ENCODE measurements at regions not wholly inside any gene's neighbourhood (a gene's known extent, or its start where the extent isn't known, plus 50 kb on each side); places are given as distances from the start of the nearest gene placed in this dataset.

DNA sequence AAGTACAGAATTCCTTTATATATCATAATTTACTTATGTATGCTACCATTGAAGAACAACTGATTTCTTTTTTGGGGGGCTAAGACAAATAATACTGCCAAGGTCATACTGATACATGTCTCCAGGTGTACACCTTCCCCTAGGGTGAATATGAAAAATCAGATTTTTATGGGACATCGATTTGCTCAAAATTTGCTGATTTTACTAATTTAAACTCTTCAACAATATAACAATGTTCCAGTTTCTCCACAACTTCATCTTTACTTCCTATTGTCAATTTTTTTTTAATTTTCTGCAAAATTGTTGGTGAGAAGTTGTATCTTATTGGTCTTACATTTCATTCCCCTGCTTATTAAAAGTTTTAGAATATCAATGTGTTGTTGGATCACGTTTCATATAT, 495.4 kb upstream of the MANEA start:
- Mint-ChIP-seq H3K4me1 (ENCODE audit: low read depth, unreplicated experiment) (no peaks in the 10 kb centered on the region), H3K27ac (ENCODE audit: unreplicated experiment) (no peak overlapping the region), H3K9me3 (ENCODE audit: unreplicated experiment) (no peaks in the 10 kb centered on the region), H3K27me3 (ENCODE audit: low read depth, unreplicated experiment) (no peaks in the 10 kb centered on the region), H3K4me3 (ENCODE audit: unreplicated experiment) (no peak overlapping the region), H3K36me3 (ENCODE audit: low read depth, unreplicated experiment) (no peaks in the 10 kb centered on the region)
- Histone ChIP-seq H3K4me3 (ENCODE audit: insufficient read depth, low read depth, low read length) (no peak overlapping the region), H3K4me2 (ENCODE audit: low read length) (no peak overlapping the region), H3K27ac (ENCODE audit: low read depth, low read length) (no peak overlapping the region), H3K36me3 (ENCODE audit: insufficient read depth, low read length) (no peaks in the 10 kb centered on the region), H3K9me3 (ENCODE audit: insufficient read depth, low read depth, low read length) (no peaks in the 10 kb centered on the region), H3K9ac (ENCODE audit: low read length) (no peak overlapping the region), H4K20me1 (ENCODE audit: insufficient read depth, low read length) (no peaks in the 10 kb centered on the region), H3K4me1 (ENCODE audit: insufficient read depth, low read length) (no peaks in the 10 kb centered on the region), H3K79me2 (ENCODE audit: insufficient read depth, low read length) (no peaks in the 10 kb centered on the region), H2AFZ (ENCODE audit: low read depth, low read length) (no peak overlapping the region), H3K27me3 (ENCODE audit: insufficient read depth, low read length) (no peaks in the 10 kb centered on the region)
- DNase-seq (ENCODE audit: low read depth) (no peak), FAIRE-seq (no peak)
- TF ChIP-seq EZH2 (IDR thresholded peaks at IDR 0.05; ENCODE audit: insufficient read depth, low read length) = no peak
- TF ChIP-seq, protein P1, sequence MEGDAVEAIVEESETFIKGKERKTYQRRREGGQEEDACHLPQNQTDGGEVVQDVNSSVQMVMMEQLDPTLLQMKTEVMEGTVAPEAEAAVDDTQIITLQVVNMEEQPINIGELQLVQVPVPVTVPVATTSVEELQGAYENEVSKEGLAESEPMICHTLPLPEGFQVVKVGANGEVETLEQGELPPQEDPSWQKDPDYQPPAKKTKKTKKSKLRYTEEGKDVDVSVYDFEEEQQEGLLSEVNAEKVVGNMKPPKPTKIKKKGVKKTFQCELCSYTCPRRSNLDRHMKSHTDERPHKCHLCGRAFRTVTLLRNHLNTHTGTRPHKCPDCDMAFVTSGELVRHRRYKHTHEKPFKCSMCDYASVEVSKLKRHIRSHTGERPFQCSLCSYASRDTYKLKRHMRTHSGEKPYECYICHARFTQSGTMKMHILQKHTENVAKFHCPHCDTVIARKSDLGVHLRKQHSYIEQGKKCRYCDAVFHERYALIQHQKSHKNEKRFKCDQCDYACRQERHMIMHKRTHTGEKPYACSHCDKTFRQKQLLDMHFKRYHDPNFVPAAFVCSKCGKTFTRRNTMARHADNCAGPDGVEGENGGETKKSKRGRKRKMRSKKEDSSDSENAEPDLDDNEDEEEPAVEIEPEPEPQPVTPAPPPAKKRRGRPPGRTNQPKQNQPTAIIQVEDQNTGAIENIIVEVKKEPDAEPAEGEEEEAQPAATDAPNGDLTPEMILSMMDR (IDR thresholded peaks at IDR 0.05; ENCODE audit: insufficient read depth, low read depth, low read length) = no peak

DNA sequence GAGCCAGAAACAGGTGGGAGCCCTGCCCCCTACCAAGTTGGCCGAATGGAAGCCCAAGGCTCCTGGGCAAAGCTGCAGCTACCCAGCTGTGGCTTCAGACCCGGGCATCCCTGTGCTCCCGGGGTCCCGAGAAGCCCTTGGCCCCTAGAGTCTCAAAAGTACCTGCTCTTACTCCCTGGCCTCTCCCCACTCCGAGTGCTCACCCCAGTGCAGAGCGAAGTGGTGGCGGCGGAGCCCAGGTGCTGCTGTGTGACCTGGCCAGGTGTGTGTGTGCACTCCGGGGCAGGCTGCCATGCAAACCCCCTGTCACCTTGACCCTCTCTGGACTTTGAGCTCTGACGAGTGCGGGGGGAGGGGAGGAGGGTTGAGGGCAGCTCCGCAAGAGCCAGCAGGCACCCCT, 493.8 kb upstream of the MANEA start:
- H3K4me2 ChIP-seq (ENCODE audit: low read length) = no peak overlapping the region
- no peaks in the 10 kb centered on the region for H3K79me2 ChIP-seq (ENCODE audit: insufficient read depth, low read length)
- H3K4me3 Mint-ChIP-seq (ENCODE audit: unreplicated experiment) = no peak overlapping the region
- H3K4me3 ChIP-seq (ENCODE audit: insufficient read depth, low read depth, low read length) = no peak overlapping the region
- no peak overlapping the region for H3K27ac ChIP-seq (ENCODE audit: low read depth, low read length)
- H3K9me3 ChIP-seq (ENCODE audit: insufficient read depth, low read depth, low read length) = no peaks in the 10 kb centered on the region
- TF ChIP-seq, protein P1 (IDR thresholded peaks at IDR 0.05; ENCODE audit: insufficient read depth, low read depth, low read length) = no peak
- no peak for TF ChIP-seq EZH2 (IDR thresholded peaks at IDR 0.05; ENCODE audit: insufficient read depth, low read length)
- no peak overlapping the region for H3K27ac Mint-ChIP-seq (ENCODE audit: unreplicated experiment)
- no peaks in the 10 kb centered on the region for H3K36me3 Mint-ChIP-seq (ENCODE audit: low read depth, unreplicated experiment)
- no peaks in the 10 kb centered on the region for H3K36me3 ChIP-seq (ENCODE audit: insufficient read depth, low read length)
- no peaks in the 10 kb centered on the region for H4K20me1 ChIP-seq (ENCODE audit: insufficient read depth, low read length)
- no peaks in the 10 kb centered on the region for H3K4me1 Mint-ChIP-seq (ENCODE audit: low read depth, unreplicated experiment)
- peaks cover 8% of the 10 kb centered on the region for H3K4me1 ChIP-seq (ENCODE audit: insufficient read depth, low read length)
- no peaks in the 10 kb centered on the region for H3K27me3 ChIP-seq (ENCODE audit: insufficient read depth, low read length)
- H3K9me3 Mint-ChIP-seq (ENCODE audit: unreplicated experiment) = no peaks in the 10 kb centered on the region
- no peak for DNase-seq (ENCODE audit: low read depth)
- no peak overlapping the region for H3K9ac ChIP-seq (ENCODE audit: low read length)
- no peak for FAIRE-seq
- H3K27me3 Mint-ChIP-seq (ENCODE audit: low read depth, unreplicated experiment) = no peaks in the 10 kb centered on the region
- no peak overlapping the region for H2AFZ ChIP-seq (ENCODE audit: low read depth, low read length)

DNA sequence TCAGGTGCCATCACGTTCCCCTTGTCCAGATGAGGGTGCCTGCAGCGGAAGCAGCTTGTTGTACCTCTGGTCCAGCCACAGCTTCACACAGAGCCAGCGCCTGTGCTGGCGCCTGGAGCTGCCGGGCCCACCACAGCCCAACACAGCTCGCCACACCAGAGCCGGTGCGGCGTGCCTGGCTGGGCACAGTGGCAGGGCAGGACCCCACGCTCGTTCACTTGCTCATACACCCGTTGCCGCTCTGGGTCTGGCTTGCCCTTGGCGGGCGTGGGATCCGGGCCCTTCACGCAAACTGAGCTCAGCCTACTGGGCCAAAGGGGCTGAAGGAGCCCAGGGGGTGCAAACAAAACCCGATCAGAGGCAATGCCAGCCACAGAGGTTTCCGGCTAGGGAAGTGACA, 492.5 kb upstream of the MANEA start:
- Histone ChIP-seq H3K4me1 (ENCODE audit: insufficient read depth, low read length) (peaks cover 8% of the 10 kb centered on the region), H3K27ac (ENCODE audit: low read depth, low read length) (no peak overlapping the region), H3K4me2 (ENCODE audit: low read length) (no peak overlapping the region), H3K79me2 (ENCODE audit: insufficient read depth, low read length) (no peaks in the 10 kb centered on the region), H3K9ac (ENCODE audit: low read length) (no peak overlapping the region), H2AFZ (ENCODE audit: low read depth, low read length) (no peak overlapping the region), H4K20me1 (ENCODE audit: insufficient read depth, low read length) (no peaks in the 10 kb centered on the region), H3K36me3 (ENCODE audit: insufficient read depth, low read length) (no peaks in the 10 kb centered on the region), H3K4me3 (ENCODE audit: insufficient read depth, low read depth, low read length) (no peak overlapping the region), H3K27me3 (ENCODE audit: insufficient read depth, low read length) (no peaks in the 10 kb centered on the region), H3K9me3 (ENCODE audit: insufficient read depth, low read depth, low read length) (no peaks in the 10 kb centered on the region)
- Mint-ChIP-seq H3K27me3 (ENCODE audit: low read depth, unreplicated experiment) (no peaks in the 10 kb centered on the region), H3K36me3 (ENCODE audit: low read depth, unreplicated experiment) (no peaks in the 10 kb centered on the region), H3K9me3 (ENCODE audit: unreplicated experiment) (no peaks in the 10 kb centered on the region), H3K4me1 (ENCODE audit: low read depth, unreplicated experiment) (no peaks in the 10 kb centered on the region), H3K27ac (ENCODE audit: unreplicated experiment) (no peak overlapping the region), H3K4me3 (ENCODE audit: unreplicated experiment) (no peak overlapping the region)
- TF ChIP-seq, protein P1 (IDR thresholded peaks at IDR 0.05; ENCODE audit: insufficient read depth, low read depth, low read length) = no peak
- no peak for TF ChIP-seq EZH2 (IDR thresholded peaks at IDR 0.05; ENCODE audit: insufficient read depth, low read length)
- no peak for FAIRE-seq
- DNase-seq (ENCODE audit: low read depth) = no peak

All from astrocyte (in vitro differentiated cells and primary cell).